SK-N-SH (cell line): ENCODE measurements at regions not wholly inside any gene's neighbourhood (a gene's known extent, or its start where the extent isn't known, plus 50 kb on each side); places are given as distances from the start of the nearest gene placed in this dataset.

ENCODE experiments used
- CHD2 ChIP-seq: fragments of 150-350 bp; IDR thresholded peaks from 2 replicates; pipeline ENCODE4 v1.6.1; 2018; ENCODE audit warnings: low read length; ENCODE audit not compliant: partially characterized antibody
- CTCF ChIP-seq: fragments of 200-600 bp; sonication (generic); IDR thresholded peaks from 2 replicates; pipeline ENCODE4 v1.6.1; 2017; ENCODE audit warnings: antibody characterized with exemption, mild to moderate bottlenecking, moderate library complexity
- EP300 ChIP-seq, 2 experiments: IDR thresholded peaks; 2 replicates each; pipeline versions ENCODE4 v1.4.0 to v1.6.1; 2012; ENCODE audit warnings: borderline replicate concordance in 1 of 2, low read depth in 1 of 2, low read length in 1 of 2
- EZH2phosphoT487 ChIP-seq: fragments of 200-600 bp; sonication (generic); IDR thresholded peaks from 2 replicates; pipeline ENCODE4 v1.6.1; 2017; ENCODE audit warnings: low read depth, mixed run types, mild to moderate bottlenecking, antibody characterized with exemption, moderate library complexity, borderline replicate concordance
- FOXJ3 ChIP-seq: sonication (generic); formaldehyde crosslinking; IDR thresholded peaks from 2 replicates; pipeline ENCODE4 v1.5.1; 2020; ENCODE audit warnings: mild to moderate bottlenecking, missing genetic modification reagents
- FOXM1 ChIP-seq: IDR thresholded peaks from 2 replicates; pipeline ENCODE4 v1.4.0; 2012; ENCODE audit warnings: low read depth, mild to moderate bottlenecking
- PBX3 ChIP-seq: IDR thresholded peaks from 2 replicates; pipeline ENCODE4; 2012
- POLR2AphosphoS5 ChIP-seq: IDR thresholded peaks from 2 replicates; pipeline ENCODE4 v1.6.1; 2012; ENCODE audit warnings: low read depth, low read length
- RAD21 ChIP-seq: IDR thresholded peaks from 2 replicates; pipeline ENCODE4 v1.6.1; 2012; ENCODE audit warnings: mild to moderate bottlenecking, low read length
- TAF1 ChIP-seq: IDR thresholded peaks from 2 replicates; pipeline ENCODE4 v1.6.1; 2012; ENCODE audit warnings: low read depth, mild to moderate bottlenecking, low read length, moderate library complexity, borderline replicate concordance
- USF2 ChIP-seq: fragments of 150-350 bp; IDR thresholded peaks from 2 replicates; pipeline ENCODE4 v1.6.1; 2017; ENCODE audit warnings: antibody characterized with exemption, low read length, low read depth, borderline replicate concordance
- YY1 ChIP-seq: IDR thresholded peaks from 2 replicates; pipeline ENCODE4 v1.4.0; 2012; ENCODE audit warnings: low read depth, mild to moderate bottlenecking
- TF ChIP-seq, protein P1 (sequence below): IDR thresholded peaks from 2 replicates; pipeline ENCODE4 v1.4.0; 2012; ENCODE audit warnings: low read depth
- TF ChIP-seq, protein P2 (sequence below): IDR thresholded peaks from 2 replicates; pipeline ENCODE4 v1.4.0; 2012; ENCODE audit warnings: low read depth, borderline replicate concordance

GRCh38 chr4:178450614-178451013 lies 1008.4 kb upstream of the AGA start:
- no peak for TF ChIP-seq CTCF
- TF ChIP-seq, protein P1, sequence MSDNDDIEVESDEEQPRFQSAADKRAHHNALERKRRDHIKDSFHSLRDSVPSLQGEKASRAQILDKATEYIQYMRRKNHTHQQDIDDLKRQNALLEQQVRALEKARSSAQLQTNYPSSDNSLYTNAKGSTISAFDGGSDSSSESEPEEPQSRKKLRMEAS = no peak
- TF ChIP-seq EZH2phosphoT487 = no peak
- no peak for TF ChIP-seq PBX3
- TF ChIP-seq CHD2 = no peak
- no peak for TF ChIP-seq YY1
- no peak for TF ChIP-seq FOXJ3
- no peak for TF ChIP-seq USF2
- no peak for TF ChIP-seq POLR2AphosphoS5
- TF ChIP-seq, protein P2, sequence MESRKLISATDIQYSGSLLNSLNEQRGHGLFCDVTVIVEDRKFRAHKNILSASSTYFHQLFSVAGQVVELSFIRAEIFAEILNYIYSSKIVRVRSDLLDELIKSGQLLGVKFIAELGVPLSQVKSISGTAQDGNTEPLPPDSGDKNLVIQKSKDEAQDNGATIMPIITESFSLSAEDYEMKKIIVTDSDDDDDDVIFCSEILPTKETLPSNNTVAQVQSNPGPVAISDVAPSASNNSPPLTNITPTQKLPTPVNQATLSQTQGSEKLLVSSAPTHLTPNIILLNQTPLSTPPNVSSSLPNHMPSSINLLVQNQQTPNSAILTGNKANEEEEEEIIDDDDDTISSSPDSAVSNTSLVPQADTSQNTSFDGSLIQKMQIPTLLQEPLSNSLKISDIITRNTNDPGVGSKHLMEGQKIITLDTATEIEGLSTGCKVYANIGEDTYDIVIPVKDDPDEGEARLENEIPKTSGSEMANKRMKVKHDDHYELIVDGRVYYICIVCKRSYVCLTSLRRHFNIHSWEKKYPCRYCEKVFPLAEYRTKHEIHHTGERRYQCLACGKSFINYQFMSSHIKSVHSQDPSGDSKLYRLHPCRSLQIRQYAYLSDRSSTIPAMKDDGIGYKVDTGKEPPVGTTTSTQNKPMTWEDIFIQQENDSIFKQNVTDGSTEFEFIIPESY = no peak
- no peak for TF ChIP-seq FOXM1
- TF ChIP-seq RAD21 = no peak
- no peak for TF ChIP-seq EP300 (IDR thresholded peaks at IDR 0.05; ENCODE audit: borderline replicate concordance in 1 of 2, low read depth in 1 of 2, low read length in 1 of 2)
- TF ChIP-seq TAF1 = no peak
